ENCODE measurements at regions not wholly inside any gene's neighbourhood (a gene's known extent, or its start where the extent isn't known, plus 50 kb on each side); places are given as distances from the start of the nearest gene placed in this dataset.

DNA sequence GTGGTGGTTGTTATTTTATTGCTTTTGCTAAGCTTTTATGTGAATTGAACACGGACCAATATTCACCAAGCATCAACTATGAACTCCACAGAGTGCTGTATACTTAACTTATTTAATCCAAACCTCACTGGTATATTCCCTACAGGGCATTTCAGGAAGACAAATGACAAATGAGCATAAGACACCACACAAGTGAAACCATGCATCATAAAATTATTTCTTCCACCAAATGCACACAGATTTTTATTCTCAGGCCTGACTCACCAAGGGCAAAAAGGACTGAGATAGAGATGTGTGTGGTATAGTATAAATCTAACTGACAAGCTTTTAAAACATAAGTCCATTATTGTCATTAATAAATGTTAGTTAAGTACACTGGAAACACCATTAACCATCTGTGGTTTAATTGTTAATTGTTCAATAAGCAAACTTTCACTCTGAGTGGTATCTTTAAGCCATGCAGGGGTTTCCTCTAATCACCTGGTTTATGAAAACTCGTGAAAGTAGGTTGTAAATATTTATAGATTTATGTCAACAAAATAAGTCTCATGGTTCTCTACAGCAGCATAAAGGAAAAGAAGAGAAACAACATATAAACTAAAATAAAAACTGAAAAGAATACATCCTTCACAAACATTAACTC is 77.6 kb upstream of the CRIM1 start:
- H3K9me2 ChIP-seq (ENCODE audit: insufficient read depth, low read length) = no peaks in the 10 kb centered on the region
- no peak overlapping the region for H2AFZ ChIP-seq (ENCODE audit: low read length)
- no peaks in the 10 kb centered on the region for H3K36me3 ChIP-seq (ENCODE audit: insufficient read depth, low read length)
- TF ChIP-seq, protein P1, sequence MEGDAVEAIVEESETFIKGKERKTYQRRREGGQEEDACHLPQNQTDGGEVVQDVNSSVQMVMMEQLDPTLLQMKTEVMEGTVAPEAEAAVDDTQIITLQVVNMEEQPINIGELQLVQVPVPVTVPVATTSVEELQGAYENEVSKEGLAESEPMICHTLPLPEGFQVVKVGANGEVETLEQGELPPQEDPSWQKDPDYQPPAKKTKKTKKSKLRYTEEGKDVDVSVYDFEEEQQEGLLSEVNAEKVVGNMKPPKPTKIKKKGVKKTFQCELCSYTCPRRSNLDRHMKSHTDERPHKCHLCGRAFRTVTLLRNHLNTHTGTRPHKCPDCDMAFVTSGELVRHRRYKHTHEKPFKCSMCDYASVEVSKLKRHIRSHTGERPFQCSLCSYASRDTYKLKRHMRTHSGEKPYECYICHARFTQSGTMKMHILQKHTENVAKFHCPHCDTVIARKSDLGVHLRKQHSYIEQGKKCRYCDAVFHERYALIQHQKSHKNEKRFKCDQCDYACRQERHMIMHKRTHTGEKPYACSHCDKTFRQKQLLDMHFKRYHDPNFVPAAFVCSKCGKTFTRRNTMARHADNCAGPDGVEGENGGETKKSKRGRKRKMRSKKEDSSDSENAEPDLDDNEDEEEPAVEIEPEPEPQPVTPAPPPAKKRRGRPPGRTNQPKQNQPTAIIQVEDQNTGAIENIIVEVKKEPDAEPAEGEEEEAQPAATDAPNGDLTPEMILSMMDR (conservative IDR thresholded peaks at IDR 0.05; ENCODE audit: low read length) = no peak
- TF ChIP-seq EZH2phosphoT487 (IDR thresholded peaks at IDR 0.05; ENCODE audit: borderline replicate concordance, low read depth, low read length) = no peak
- H3K79me2 ChIP-seq (ENCODE audit: insufficient read depth, low read depth, low read length) = no peaks in the 10 kb centered on the region
- no peaks in the 10 kb centered on the region for H4K20me1 ChIP-seq (ENCODE audit: insufficient read depth, low read length)
- H3K9me3 ChIP-seq (ENCODE audit: low read length) = no peaks in the 10 kb centered on the region
- intact Hi-C loops (cut with micrococcal nuclease; ENCODE audit: unreplicated experiment) = no loop called here
- no peak overlapping the region for H3K4me2 ChIP-seq (ENCODE audit: low read length)
- DNase-seq (ENCODE audit: low spot score) = no peak
- H3K4me3 ChIP-seq (ENCODE audit: low read depth, low read length, poor library complexity, severe bottlenecking) = no peak overlapping the region
- no peaks in the 10 kb centered on the region for H3K4me1 ChIP-seq (ENCODE audit: insufficient read depth, low read length, poor library complexity, severe bottlenecking)
- H3K27ac ChIP-seq (ENCODE audit: low read depth, low read length, poor library complexity, severe bottlenecking) = no peak overlapping the region
- POLR2A ChIA-PET = interaction anchor here (0.5 to 0.7 kb wide), 2 partner anchors 8 to 507 kb away, joined by 3 read pairs; no protein-coding TSS in a partner anchor
- CTCF ChIA-PET (ENCODE audit: unreplicated experiment) = no interaction called here
- no TSS peak for BruUV-seq (replicated peaks)

DNA sequence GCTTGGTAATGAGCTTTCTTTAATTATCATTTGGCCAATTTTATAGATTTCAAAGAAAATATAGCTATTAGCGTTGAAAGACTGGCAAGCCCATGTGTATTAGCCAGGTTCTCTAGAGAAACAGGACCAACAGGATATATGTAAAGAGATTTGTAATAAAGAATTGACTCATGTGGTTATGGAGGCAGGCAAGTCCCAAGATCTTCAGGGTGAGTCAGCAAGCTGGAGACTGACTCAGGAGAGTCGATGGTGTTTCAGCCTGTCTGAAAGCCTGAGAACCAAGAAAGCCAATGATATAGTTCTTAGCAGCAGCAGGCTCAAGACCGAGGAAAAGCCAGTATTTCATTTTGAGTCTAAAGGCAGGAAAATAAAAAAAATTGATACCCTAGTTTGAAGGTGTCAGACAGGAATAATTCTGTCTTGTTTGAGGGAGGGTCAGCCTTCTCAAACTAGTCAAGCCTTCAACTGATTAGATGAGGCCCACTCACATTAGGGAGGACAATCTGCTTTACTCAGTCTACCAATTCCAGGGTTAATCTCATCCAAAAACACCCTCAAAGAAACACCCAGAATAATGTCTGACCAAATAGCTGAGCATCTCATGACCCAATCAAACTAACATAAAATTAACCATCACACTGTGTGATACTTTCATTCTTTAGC is 78.3 kb upstream of the CRIM1 start:
- TF ChIP-seq EZH2phosphoT487 (IDR thresholded peaks at IDR 0.05; ENCODE audit: borderline replicate concordance, low read depth, low read length) = no peak
- TF ChIP-seq, protein P1 (conservative IDR thresholded peaks at IDR 0.05; ENCODE audit: low read length) = no peak
- no peak for DNase-seq (ENCODE audit: low spot score)
- H3K4me2 ChIP-seq (ENCODE audit: low read length) = no peak overlapping the region
- H3K79me2 ChIP-seq (ENCODE audit: insufficient read depth, low read depth, low read length) = no peaks in the 10 kb centered on the region
- no TSS peak for BruUV-seq (replicated peaks)
- H3K27ac ChIP-seq (ENCODE audit: low read depth, low read length, poor library complexity, severe bottlenecking) = no peak overlapping the region
- no peaks in the 10 kb centered on the region for H3K9me2 ChIP-seq (ENCODE audit: insufficient read depth, low read length)
- ChIA-PET POLR2A (interaction anchor here (0.6 to 0.8 kb wide), 3 partner anchors 13 to 508 kb away, joined by 3 read pairs; no protein-coding TSS in a partner anchor), CTCF (ENCODE audit: unreplicated experiment) (no interaction called here)
- H3K9me3 ChIP-seq (ENCODE audit: low read length) = no peaks in the 10 kb centered on the region
- intact Hi-C loops (cut with micrococcal nuclease; ENCODE audit: unreplicated experiment) = no loop called here
- H3K36me3 ChIP-seq (ENCODE audit: insufficient read depth, low read length) = no peaks in the 10 kb centered on the region
- no peaks in the 10 kb centered on the region for H4K20me1 ChIP-seq (ENCODE audit: insufficient read depth, low read length)
- H3K4me1 ChIP-seq (ENCODE audit: insufficient read depth, low read length, poor library complexity, severe bottlenecking) = no peaks in the 10 kb centered on the region
- no peak overlapping the region for H3K4me3 ChIP-seq (ENCODE audit: low read depth, low read length, poor library complexity, severe bottlenecking)
- H2AFZ ChIP-seq (ENCODE audit: low read length) = no peak overlapping the region

- Histone ChIP-seq H3K27ac (ENCODE audit: low read depth, low read length, poor library complexity, severe bottlenecking) (no peak overlapping the region), H3K79me2 (ENCODE audit: insufficient read depth, low read depth, low read length) (no peaks in the 10 kb centered on the region), H3K4me3 (ENCODE audit: low read depth, low read length, poor library complexity, severe bottlenecking) (no peak overlapping the region), H3K9me3 (ENCODE audit: low read length) (no peaks in the 10 kb centered on the region), H3K4me2 (ENCODE audit: low read length) (no peak overlapping the region), H3K9me2 (ENCODE audit: insufficient read depth, low read length) (no peaks in the 10 kb centered on the region), H3K36me3 (ENCODE audit: insufficient read depth, low read length) (no peaks in the 10 kb centered on the region), H4K20me1 (ENCODE audit: insufficient read depth, low read length) (no peaks in the 10 kb centered on the region), H2AFZ (ENCODE audit: low read length) (no peak overlapping the region), H3K4me1 (ENCODE audit: insufficient read depth, low read length, poor library complexity, severe bottlenecking) (no peaks in the 10 kb centered on the region)
- POLR2A ChIA-PET = no interaction called here
- no peak for DNase-seq (ENCODE audit: low spot score)
- no TSS peak for BruUV-seq (replicated peaks)
- TF ChIP-seq, protein P1 (conservative IDR thresholded peaks at IDR 0.05; ENCODE audit: low read length) = no peak
- TF ChIP-seq EZH2phosphoT487 (IDR thresholded peaks at IDR 0.05; ENCODE audit: borderline replicate concordance, low read depth, low read length) = no peak
- intact Hi-C loops (cut with micrococcal nuclease; ENCODE audit: unreplicated experiment) = no loop called here
- CTCF ChIA-PET (ENCODE audit: unreplicated experiment) = no interaction called here
Measured at GRCh38 chr2:36271266-36271665, 84.3 kb upstream of the CRIM1 start.

Data from OCI-LY7 (cell line).